Uterus (tissue), 3 donors: ENCODE measurements at regions not wholly inside any gene's neighbourhood (a gene's known extent, or its start where the extent isn't known, plus 50 kb on each side); places are given as distances from the start of the nearest gene placed in this dataset.

ENCODE experiments used
- DNase-seq, 2 donors: peaks; one replicate each; pipeline ENCODE4 v3.0.0-alpha.2; 2019 to 2020
- H3K27ac ChIP-seq, 2 donors: fragments of 200-600 bp; sonication (generic); 1 replicate in 1 of 2; 2 replicates in 1 of 2; pipeline ENCODE4 v1.5.1; 2016 to 2018
- H3K27me3 ChIP-seq, 2 donors: fragments of 200-600 bp; sonication (generic); one replicate each; pipeline ENCODE4 v1.5.1; 2018 to 2019; ENCODE audit warnings: control low read depth in 1 of 2
- H3K36me3 ChIP-seq, 2 donors: fragments of 200-600 bp; sonication (generic); one replicate each; pipeline ENCODE4 v1.5.1; 2019; ENCODE audit warnings: control low read depth in 1 of 2
- H3K4me1 ChIP-seq, 2 donors: fragments of 200-600 bp; sonication (generic); one replicate each; pipeline ENCODE4 v1.5.1; 2018 to 2019; ENCODE audit warnings: control low read depth in 1 of 2
- H3K4me3 ChIP-seq, 2 donors: fragments of 200-600 bp; sonication (generic); 1 replicate in 1 of 2; 2 replicates in 1 of 2; pipeline ENCODE4 v1.5.1; 2018 to 2019; ENCODE audit warnings: mild to moderate bottlenecking in 1 of 2
- H3K9me3 ChIP-seq, 2 donors: fragments of 200-600 bp; sonication (generic); one replicate each; pipeline ENCODE4 v1.5.1; 2019; ENCODE audit warnings: control low read depth in 1 of 2
- POLR2A ChIP-seq, 2 donors: fragments of 450-650 bp; IDR thresholded peaks; one replicate each; pipeline ENCODE4 v1.6.1; 2016; ENCODE audit warnings: antibody characterized with exemption in 2 of 2, mild to moderate bottlenecking in 1 of 2, moderate library complexity in 1 of 2
- intact Hi-C: fragments of 100-400 bp; cut with DNase I; formaldehyde crosslinking; loops from one replicate; pipeline ENCODE4 v1.15.1; 2023; ENCODE audit warnings: low total_unique reads
- TF ChIP-seq, protein P1 (sequence below), 4 experiments: fragments of 200-600 bp in 2 of 4; fragments of 450-650 bp in 2 of 4; sonication (generic) in 2 of 4; IDR thresholded peaks; one replicate each; pipeline ENCODE4 v1.5.1; 2016 to 2019; ENCODE audit warnings: antibody characterized with exemption in 4 of 4, mild to moderate bottlenecking in 2 of 4, moderate library complexity in 1 of 4
- donor health status: DM: yes; HTN: yes; CAD: no.

GRCh38 chr13:79660361-79660760 is 179.4 kb downstream of the NDFIP2 start:
- TF ChIP-seq POLR2A (IDR thresholded peaks at IDR 0.05) = no peak
- TF ChIP-seq, protein P1, sequence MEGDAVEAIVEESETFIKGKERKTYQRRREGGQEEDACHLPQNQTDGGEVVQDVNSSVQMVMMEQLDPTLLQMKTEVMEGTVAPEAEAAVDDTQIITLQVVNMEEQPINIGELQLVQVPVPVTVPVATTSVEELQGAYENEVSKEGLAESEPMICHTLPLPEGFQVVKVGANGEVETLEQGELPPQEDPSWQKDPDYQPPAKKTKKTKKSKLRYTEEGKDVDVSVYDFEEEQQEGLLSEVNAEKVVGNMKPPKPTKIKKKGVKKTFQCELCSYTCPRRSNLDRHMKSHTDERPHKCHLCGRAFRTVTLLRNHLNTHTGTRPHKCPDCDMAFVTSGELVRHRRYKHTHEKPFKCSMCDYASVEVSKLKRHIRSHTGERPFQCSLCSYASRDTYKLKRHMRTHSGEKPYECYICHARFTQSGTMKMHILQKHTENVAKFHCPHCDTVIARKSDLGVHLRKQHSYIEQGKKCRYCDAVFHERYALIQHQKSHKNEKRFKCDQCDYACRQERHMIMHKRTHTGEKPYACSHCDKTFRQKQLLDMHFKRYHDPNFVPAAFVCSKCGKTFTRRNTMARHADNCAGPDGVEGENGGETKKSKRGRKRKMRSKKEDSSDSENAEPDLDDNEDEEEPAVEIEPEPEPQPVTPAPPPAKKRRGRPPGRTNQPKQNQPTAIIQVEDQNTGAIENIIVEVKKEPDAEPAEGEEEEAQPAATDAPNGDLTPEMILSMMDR (IDR thresholded peaks at IDR 0.05) = no peak
- no peaks in the 10 kb centered on the region for H3K27me3 ChIP-seq
- H3K4me3 ChIP-seq = no peak overlapping the region
- intact Hi-C loops = no loop called here
- H3K27ac ChIP-seq = no peak overlapping the region
- no peaks in the 10 kb centered on the region for H3K36me3 ChIP-seq
- no peak for DNase-seq
- H3K9me3 ChIP-seq = no peaks in the 10 kb centered on the region
- H3K4me1 ChIP-seq = no peaks in the 10 kb centered on the region

GRCh38 chr13:79659121-79659521 is 178.2 kb downstream of the NDFIP2 start:
- Histone ChIP-seq H3K27ac (no peak overlapping the region), H3K9me3 (no peaks in the 10 kb centered on the region), H3K4me3 (no peak overlapping the region), H3K27me3 (no peaks in the 10 kb centered on the region), H3K36me3 (no peaks in the 10 kb centered on the region), H3K4me1 (no peaks in the 10 kb centered on the region)
- DNase-seq = peak in 1 of 2 donors; percentile 22
- TF ChIP-seq, protein P1 (IDR thresholded peaks at IDR 0.05) = no peak
- no peak for TF ChIP-seq POLR2A (IDR thresholded peaks at IDR 0.05)
- intact Hi-C loops = no loop called here

GRCh38 chr13:79658333-79658975 is 177.5 kb downstream of the NDFIP2 start:
- Histone ChIP-seq H3K27me3 (no peaks in the 10 kb centered on the region), H3K27ac (no peak overlapping the region), H3K4me1 (no peaks in the 10 kb centered on the region), H3K4me3 (no peak overlapping the region), H3K36me3 (no peaks in the 10 kb centered on the region), H3K9me3 (no peaks in the 10 kb centered on the region)
- no peak for TF ChIP-seq POLR2A (IDR thresholded peaks at IDR 0.05)
- TF ChIP-seq, protein P1 (IDR thresholded peaks at IDR 0.05) = no peak
- no peak for DNase-seq
- intact Hi-C loops = no loop called here

GRCh38 chr13:79655509-79655908 is 174.6 kb downstream of the NDFIP2 start:
- H3K4me3 ChIP-seq = no peak overlapping the region
- no peaks in the 10 kb centered on the region for H3K4me1 ChIP-seq
- H3K27me3 ChIP-seq = no peaks in the 10 kb centered on the region
- intact Hi-C loops = no loop called here
- TF ChIP-seq POLR2A (IDR thresholded peaks at IDR 0.05) = no peak
- TF ChIP-seq, protein P1 (IDR thresholded peaks at IDR 0.05) = no peak
- no peak overlapping the region for H3K27ac ChIP-seq
- no peak for DNase-seq
- H3K36me3 ChIP-seq = no peaks in the 10 kb centered on the region
- H3K9me3 ChIP-seq = no peaks in the 10 kb centered on the region

- no peaks in the 10 kb centered on the region for H3K9me3 ChIP-seq
- TF ChIP-seq POLR2A (IDR thresholded peaks at IDR 0.05) = no peak
- TF ChIP-seq, protein P1 (IDR thresholded peaks at IDR 0.05) = no peak
- DNase-seq = no peak
- no peaks in the 10 kb centered on the region for H3K4me1 ChIP-seq
- no peaks in the 10 kb centered on the region for H3K36me3 ChIP-seq
- H3K27me3 ChIP-seq = no peaks in the 10 kb centered on the region
- intact Hi-C loops = no loop called here
- H3K4me3 ChIP-seq = no peak overlapping the region
- H3K27ac ChIP-seq = no peak overlapping the region
Observed at GRCh38 chr13:79654520-79654919, 173.6 kb downstream of the NDFIP2 start.
